Mesothelial cell of epicardium (in vitro differentiated cells): ENCODE measurements at regions not wholly inside any gene's neighbourhood (a gene's known extent, or its start where the extent isn't known, plus 50 kb on each side); places are given as distances from the start of the nearest gene placed in this dataset.

Source experiments
- DNase-seq, 2 experiments: peaks; one replicate each; pipeline ENCODE4 v3.0.0; 2021; ENCODE audit warnings: low spot score in 2 of 2; ENCODE audit not compliant: unreplicated experiment in 2 of 2
- H3K27ac Mint-ChIP-seq: 2 replicates; pipeline ENCODE4 v1.8.0; 2021; ENCODE audit warnings: mixed read lengths
- H3K27me3 Mint-ChIP-seq: 2 replicates; pipeline ENCODE4 v1.8.0; 2021; ENCODE audit warnings: low read depth, mixed read lengths
- H3K36me3 Mint-ChIP-seq: 2 replicates; pipeline ENCODE4 v1.8.0; 2021; ENCODE audit warnings: mixed read lengths
- H3K4me1 Mint-ChIP-seq: 2 replicates; pipeline ENCODE4 v1.8.0; 2021; ENCODE audit warnings: mixed read lengths
- H3K4me3 Mint-ChIP-seq: 2 replicates; pipeline ENCODE4 v1.8.0; 2021; ENCODE audit warnings: mild to moderate bottlenecking, moderate library complexity, mixed read lengths
- H3K9me3 Mint-ChIP-seq: 2 replicates; pipeline ENCODE4 v1.8.0; 2021; ENCODE audit warnings: mixed read lengths
- TF ChIP-seq, protein P1 (sequence below): fragments of 200-600 bp; sonication (generic); IDR thresholded peaks from one replicate; pipeline ENCODE4 v1.5.0; 2021; ENCODE audit warnings: antibody characterized with exemption; ENCODE audit not compliant: unreplicated experiment

DNA sequence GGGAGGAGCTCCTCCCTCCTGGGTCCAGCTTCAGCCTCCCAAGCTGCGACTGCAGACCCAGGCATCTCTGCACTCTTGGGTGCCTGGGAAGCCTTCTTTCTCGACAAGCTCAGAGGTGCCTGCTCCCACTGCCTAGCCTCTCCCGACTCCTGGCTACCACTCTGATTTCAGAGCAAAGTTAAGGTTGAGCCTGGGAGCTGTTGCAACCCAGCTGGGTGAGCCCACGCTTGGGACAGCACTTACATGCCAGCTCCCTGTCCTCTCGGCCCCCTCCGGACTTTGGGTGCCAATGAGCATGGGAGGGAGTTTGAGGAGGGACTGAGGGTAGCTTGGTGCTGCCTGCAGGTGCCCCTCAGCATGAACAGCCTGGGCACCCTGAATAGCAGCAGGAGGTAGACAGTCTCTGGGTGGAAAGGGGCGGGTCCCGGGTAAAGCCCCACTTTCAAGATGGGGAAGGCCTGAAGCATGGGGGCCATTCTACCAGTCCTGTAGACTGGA, 1383.4 kb upstream of the PCDH20 start:
- Mint-ChIP-seq H3K27me3 (no peaks in the 10 kb centered on the region), H3K9me3 (no peaks in the 10 kb centered on the region), H3K4me1 (no peaks in the 10 kb centered on the region), H3K4me3 (no peak overlapping the region), H3K27ac (no peak overlapping the region), H3K36me3 (no peaks in the 10 kb centered on the region)
- DNase-seq: no peak
- TF ChIP-seq, protein P1, sequence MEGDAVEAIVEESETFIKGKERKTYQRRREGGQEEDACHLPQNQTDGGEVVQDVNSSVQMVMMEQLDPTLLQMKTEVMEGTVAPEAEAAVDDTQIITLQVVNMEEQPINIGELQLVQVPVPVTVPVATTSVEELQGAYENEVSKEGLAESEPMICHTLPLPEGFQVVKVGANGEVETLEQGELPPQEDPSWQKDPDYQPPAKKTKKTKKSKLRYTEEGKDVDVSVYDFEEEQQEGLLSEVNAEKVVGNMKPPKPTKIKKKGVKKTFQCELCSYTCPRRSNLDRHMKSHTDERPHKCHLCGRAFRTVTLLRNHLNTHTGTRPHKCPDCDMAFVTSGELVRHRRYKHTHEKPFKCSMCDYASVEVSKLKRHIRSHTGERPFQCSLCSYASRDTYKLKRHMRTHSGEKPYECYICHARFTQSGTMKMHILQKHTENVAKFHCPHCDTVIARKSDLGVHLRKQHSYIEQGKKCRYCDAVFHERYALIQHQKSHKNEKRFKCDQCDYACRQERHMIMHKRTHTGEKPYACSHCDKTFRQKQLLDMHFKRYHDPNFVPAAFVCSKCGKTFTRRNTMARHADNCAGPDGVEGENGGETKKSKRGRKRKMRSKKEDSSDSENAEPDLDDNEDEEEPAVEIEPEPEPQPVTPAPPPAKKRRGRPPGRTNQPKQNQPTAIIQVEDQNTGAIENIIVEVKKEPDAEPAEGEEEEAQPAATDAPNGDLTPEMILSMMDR: no peak

DNA sequence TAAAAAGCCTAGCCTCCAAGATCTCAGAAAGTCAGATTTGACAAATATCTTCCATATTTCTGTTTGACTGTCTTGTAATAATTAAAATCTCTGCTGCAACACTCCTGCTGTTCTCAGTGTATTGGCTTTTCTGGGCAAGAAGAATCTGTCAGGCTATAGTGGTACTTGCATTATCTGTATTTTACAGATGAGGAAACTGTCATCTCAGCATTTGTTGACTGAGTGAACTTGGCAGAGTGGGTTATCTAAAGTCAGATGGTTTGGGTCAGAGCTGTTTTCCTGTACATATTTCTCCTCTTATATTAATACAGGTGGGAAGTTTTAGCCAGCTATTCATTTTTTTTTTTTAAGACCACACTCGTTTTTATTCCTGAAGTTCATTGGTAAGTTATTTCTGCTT, 1378.2 kb upstream of the PCDH20 start:
- H3K27me3 Mint-ChIP-seq: no peaks in the 10 kb centered on the region
- H3K9me3 Mint-ChIP-seq: peaks cover 2% of the 10 kb centered on the region
- TF ChIP-seq, protein P1: no peak
- no peak overlapping the region for H3K4me3 Mint-ChIP-seq
- H3K4me1 Mint-ChIP-seq: no peaks in the 10 kb centered on the region
- H3K27ac Mint-ChIP-seq: no peak overlapping the region
- no peaks in the 10 kb centered on the region for H3K36me3 Mint-ChIP-seq
- no peak for DNase-seq

DNA sequence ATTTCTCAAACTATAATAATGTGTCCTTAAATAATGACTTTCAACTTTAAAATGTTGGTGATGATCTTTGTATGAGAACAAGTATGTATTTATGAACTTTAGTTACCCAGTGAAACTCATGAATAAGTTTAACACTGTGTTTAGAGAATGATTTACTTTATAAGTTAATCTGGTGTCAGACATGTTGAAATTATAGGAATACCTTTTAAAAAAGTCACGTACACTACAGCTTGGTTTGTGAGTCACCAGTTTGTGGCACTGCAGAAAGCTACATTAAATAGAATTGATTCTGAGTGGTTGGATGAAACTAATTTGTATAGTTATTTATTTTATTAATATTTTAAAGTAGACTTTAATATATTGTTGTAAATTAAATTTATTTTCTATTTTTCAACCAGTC, 1366.2 kb upstream of the PCDH20 start:
- Mint-ChIP-seq H3K9me3 (peaks cover 4% of the 10 kb centered on the region), H3K4me3 (no peak overlapping the region), H3K4me1 (no peaks in the 10 kb centered on the region), H3K27me3 (no peaks in the 10 kb centered on the region), H3K27ac (no peak overlapping the region), H3K36me3 (no peaks in the 10 kb centered on the region)
- TF ChIP-seq, protein P1: no peak
- no peak for DNase-seq

DNA sequence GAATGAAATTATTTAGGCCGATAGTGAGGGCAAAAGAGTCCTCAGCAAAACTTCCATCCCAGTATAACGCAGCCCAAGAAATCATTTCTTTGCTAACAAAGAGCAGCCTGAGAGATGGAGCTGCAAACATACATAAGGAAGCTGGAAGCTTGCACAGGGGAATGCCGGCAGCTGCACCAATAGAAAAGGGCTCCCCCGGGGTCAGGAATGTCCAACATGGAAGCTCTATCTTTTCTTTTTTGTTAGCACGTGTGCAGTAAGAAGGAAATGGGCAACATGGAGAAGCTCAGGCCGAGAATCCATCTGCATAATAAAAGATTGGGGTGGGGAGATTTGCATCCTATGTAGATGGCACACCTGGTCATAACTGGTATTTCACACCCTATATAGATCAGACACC, 1363.5 kb upstream of the PCDH20 start:
- H3K27ac Mint-ChIP-seq: no peak overlapping the region

DNA sequence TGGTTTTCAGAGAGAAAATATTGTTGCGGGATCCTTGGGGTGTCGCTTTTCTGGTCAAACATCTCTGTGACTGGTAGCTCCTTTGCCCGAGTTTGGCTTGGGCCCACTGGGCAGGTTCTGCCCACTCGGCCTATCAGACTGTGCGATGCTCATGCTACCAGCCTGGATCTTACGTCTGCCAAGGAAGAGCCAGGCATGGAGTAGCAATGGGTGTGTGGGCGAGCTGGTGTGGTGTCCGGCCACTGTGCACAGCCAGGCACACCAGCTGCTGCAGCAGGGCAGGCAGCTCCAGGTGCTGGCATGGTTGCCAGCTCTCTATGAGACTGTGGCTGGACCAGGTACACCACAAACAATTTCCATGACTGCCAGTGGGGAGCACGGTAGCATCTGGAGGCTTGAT, 1351.8 kb upstream of the PCDH20 start:
- no peaks in the 10 kb centered on the region for H3K9me3 Mint-ChIP-seq
- no peak for DNase-seq
- H3K27me3 Mint-ChIP-seq: no peaks in the 10 kb centered on the region

More for the DNA sequence above, 1363.5 kb upstream of the PCDH20 start:
- Mint-ChIP-seq H3K4me3 (no peak overlapping the region), H3K27me3 (no peaks in the 10 kb centered on the region), H3K4me1 (no peaks in the 10 kb centered on the region), H3K36me3 (no peaks in the 10 kb centered on the region), H3K9me3 (peaks cover 4% of the 10 kb centered on the region)
- DNase-seq: no peak
- TF ChIP-seq, protein P1: no peak

More for the DNA sequence above, 1351.8 kb upstream of the PCDH20 start:
- no peak overlapping the region for H3K4me3 Mint-ChIP-seq
- peaks cover 3% of the 10 kb centered on the region for H3K4me1 Mint-ChIP-seq
- TF ChIP-seq, protein P1: no peak
- H3K36me3 Mint-ChIP-seq: no peaks in the 10 kb centered on the region
- no peak overlapping the region for H3K27ac Mint-ChIP-seq
